DND-41 (cell line): ENCODE measurements at regions not wholly inside any gene's neighbourhood (a gene's known extent, or its start where the extent isn't known, plus 50 kb on each side); places are given as distances from the start of the nearest gene placed in this dataset.

Source experiments
- ATAC-seq: fragments of 200-7000 bp; cut with Tn5 transposase; 3 replicates; pipeline ENCODE4 v1.9.1; 2021; ENCODE audit warnings: low read depth; ENCODE audit not compliant: insufficient read depth
- DNase-seq: peaks from one replicate; pipeline ENCODE4 v3.0.0-alpha.2; 2020
- H2AFZ ChIP-seq: 2 replicates; pipeline ENCODE4 v1.6.0; 2012; ENCODE audit warnings: low read depth, low read length
- H3K27ac ChIP-seq: 2 replicates; pipeline ENCODE4 v1.5.1; 2012; ENCODE audit warnings: low read length, inconsistent platforms
- H3K27me3 ChIP-seq: fragments of 200-600 bp; sonication (generic); 2 replicates; pipeline ENCODE4 v1.6.0; 2012; ENCODE audit warnings: low read length, mild to moderate bottlenecking, inconsistent platforms; ENCODE audit not compliant: insufficient read depth, poor library complexity
- H3K36me3 ChIP-seq: 2 replicates; pipeline ENCODE4 v1.5.1; 2012; ENCODE audit warnings: low read length, inconsistent platforms; ENCODE audit not compliant: insufficient read depth
- H3K4me1 ChIP-seq: 2 replicates; pipeline ENCODE4 v1.5.1; 2012; ENCODE audit warnings: mild to moderate bottlenecking, low read length; ENCODE audit not compliant: insufficient read depth
- H3K4me2 ChIP-seq: 2 replicates; pipeline ENCODE4 v1.6.0; 2012; ENCODE audit warnings: mild to moderate bottlenecking, moderate library complexity, low read length, inconsistent platforms; ENCODE audit not compliant: insufficient read depth
- H3K4me3 ChIP-seq, 2 experiments: fragments of 200-600 bp in 1 of 2; shearing (Covaris generic) in 1 of 2; 2 replicates each; pipeline ENCODE4 v1.5.1; 2012 to 2016; ENCODE audit warnings: inconsistent platforms in 2 of 2, low read length in 2 of 2, mild to moderate bottlenecking in 2 of 2, low read depth in 1 of 2, moderate library complexity in 1 of 2
- H3K79me2 ChIP-seq: 2 replicates; pipeline ENCODE4 v1.6.0; 2012; ENCODE audit warnings: low read length, inconsistent platforms; ENCODE audit not compliant: insufficient read depth
- H3K9ac ChIP-seq: 2 replicates; pipeline ENCODE4 v1.6.0; 2012; ENCODE audit warnings: low read depth, mild to moderate bottlenecking, inconsistent platforms, low read length, moderate library complexity
- H3K9me3 ChIP-seq: 2 replicates; pipeline ENCODE4 v1.5.1; 2012; ENCODE audit warnings: low read length, moderate library complexity, mild to moderate bottlenecking, inconsistent platforms; ENCODE audit not compliant: insufficient read depth, severe bottlenecking
- H4K20me1 ChIP-seq: 2 replicates; pipeline ENCODE4 v1.6.0; 2012; ENCODE audit warnings: low read length; ENCODE audit not compliant: insufficient read depth
- CTCF ChIP-seq: IDR thresholded peaks from 2 replicates; pipeline ENCODE4 v1.5.1; 2012; ENCODE audit warnings: borderline replicate concordance, low read length, moderate library complexity, mild to moderate bottlenecking; ENCODE audit not compliant: poor library complexity, severe bottlenecking; ENCODE audit errors: extremely low read depth
- EZH2 ChIP-seq: IDR thresholded peaks from 3 replicates; pipeline ENCODE4 v1.6.1; 2012; ENCODE audit warnings: borderline replicate concordance, low read depth, mild to moderate bottlenecking, moderate library complexity, low read length, inconsistent platforms; ENCODE audit not compliant: severe bottlenecking

- DNase-seq = no peak
- no peak for ATAC-seq
These were observed 127.1 kb upstream of the TANK start for GRCh38 chr2:161033059-161033660.

GRCh38 chr2:161036926-161037325 is 123.3 kb upstream of the TANK start:
- no peak for ATAC-seq
- TF ChIP-seq EZH2 (no peak), CTCF (no peak)

More at GRCh38 chr2:161033059-161033660, 127.1 kb upstream of the TANK start:
- no peak overlapping the region for H3K4me3 ChIP-seq
- no peak overlapping the region for H3K27ac ChIP-seq
- no peak overlapping the region for H3K4me2 ChIP-seq
- no peaks in the 10 kb centered on the region for H3K4me1 ChIP-seq
- no peak overlapping the region for H3K9ac ChIP-seq
- no peaks in the 10 kb centered on the region for H3K27me3 ChIP-seq
- no peak overlapping the region for H2AFZ ChIP-seq
- H3K79me2 ChIP-seq = no peaks in the 10 kb centered on the region
- TF ChIP-seq CTCF (no peak), EZH2 (no peak)
- H3K36me3 ChIP-seq = no peaks in the 10 kb centered on the region
- H4K20me1 ChIP-seq = no peaks in the 10 kb centered on the region
- H3K9me3 ChIP-seq = no peaks in the 10 kb centered on the region

GRCh38 chr2:161039071-161039470 is 121.2 kb upstream of the TANK start:
- no peak for TF ChIP-seq EZH2
- no peak for TF ChIP-seq CTCF
- H2AFZ ChIP-seq = no peak overlapping the region
- no peak overlapping the region for H3K4me2 ChIP-seq
- no peak overlapping the region for H3K27ac ChIP-seq
- no peak overlapping the region for H3K9ac ChIP-seq
- H3K4me1 ChIP-seq = no peaks in the 10 kb centered on the region
- H3K27me3 ChIP-seq = no peaks in the 10 kb centered on the region
- ATAC-seq = no peak
- no peaks in the 10 kb centered on the region for H4K20me1 ChIP-seq
- no peaks in the 10 kb centered on the region for H3K79me2 ChIP-seq
- H3K36me3 ChIP-seq = no peaks in the 10 kb centered on the region
- no peak overlapping the region for H3K4me3 ChIP-seq
- no peak for DNase-seq
- H3K9me3 ChIP-seq = no peaks in the 10 kb centered on the region

More at GRCh38 chr2:161036926-161037325, 123.3 kb upstream of the TANK start:
- H3K9ac ChIP-seq = no peak overlapping the region
- H3K4me2 ChIP-seq = no peak overlapping the region
- H4K20me1 ChIP-seq = no peaks in the 10 kb centered on the region
- no peaks in the 10 kb centered on the region for H3K27me3 ChIP-seq
- DNase-seq = no peak
- H3K27ac ChIP-seq = no peak overlapping the region
- H3K4me1 ChIP-seq = no peaks in the 10 kb centered on the region
- no peaks in the 10 kb centered on the region for H3K9me3 ChIP-seq
- H3K4me3 ChIP-seq = no peak overlapping the region
- no peak overlapping the region for H2AFZ ChIP-seq
- no peaks in the 10 kb centered on the region for H3K36me3 ChIP-seq
- H3K79me2 ChIP-seq = no peaks in the 10 kb centered on the region
